Mesendoderm (in vitro differentiated cells): ENCODE measurements at regions not wholly inside any gene's neighbourhood (a gene's known extent, or its start where the extent isn't known, plus 50 kb on each side); places are given as distances from the start of the nearest gene placed in this dataset.
"Not testable (repeated sequence)": the region's sequence is repeated elsewhere in the genome, so short reads cannot be mapped to it uniquely, and the experiment has no call there.

Source experiments
- DNase-seq: peaks from one replicate; pipeline ENCODE4 v3.0.0; 2013
- H2AK5ac ChIP-seq: 2 replicates; pipeline ENCODE4 v1.6.1; 2013; ENCODE audit warnings: low read length, inconsistent platforms
- H2BK120ac ChIP-seq: 2 replicates; pipeline ENCODE4 v1.6.1; 2013; ENCODE audit warnings: low read depth, mild to moderate bottlenecking, low read length, moderate library complexity, mixed read lengths
- H2BK15ac ChIP-seq: replicated peaks from 2 replicates; pipeline ENCODE4 v1.6.1; 2013; ENCODE audit warnings: low read depth, mild to moderate bottlenecking, moderate library complexity
- H2BK5ac ChIP-seq: 2 replicates; pipeline ENCODE4 v1.6.1; 2013; ENCODE audit warnings: low read length, inconsistent platforms
- H3K18ac ChIP-seq: 2 replicates; pipeline ENCODE4 v1.6.1; 2013; ENCODE audit warnings: mild to moderate bottlenecking, low read length, mixed read lengths
- H3K23ac ChIP-seq: one replicate; pipeline ENCODE4 v1.6.1; 2013; ENCODE audit warnings: low read length
- H3K27ac ChIP-seq: 2 replicates; pipeline ENCODE4 v1.5.1; 2013; ENCODE audit warnings: low read depth, mild to moderate bottlenecking, inconsistent platforms, low read length, moderate library complexity
- H3K27me3 ChIP-seq: 2 replicates; pipeline ENCODE4 v1.6.1; 2013; ENCODE audit warnings: low read length, control low read depth, mild to moderate bottlenecking, inconsistent platforms; ENCODE audit not compliant: insufficient read depth, poor library complexity
- H3K36me3 ChIP-seq: 2 replicates; pipeline ENCODE4 v1.6.1; 2013; ENCODE audit warnings: low read length, inconsistent platforms; ENCODE audit not compliant: control insufficient read depth, insufficient read depth
- H3K4ac ChIP-seq: one replicate; pipeline ENCODE4 v1.6.1; 2013; ENCODE audit warnings: low read depth, mild to moderate bottlenecking, low read length, moderate library complexity
- H3K4me1 ChIP-seq: 2 replicates; pipeline ENCODE4 v1.6.1; 2013; ENCODE audit warnings: low read depth, low read length, inconsistent platforms; ENCODE audit not compliant: control insufficient read depth
- H3K4me2 ChIP-seq: 2 replicates; pipeline ENCODE4 v1.6.1; 2013; ENCODE audit warnings: low read length
- H3K4me3 ChIP-seq: 2 replicates; pipeline ENCODE4 v1.5.1; 2013; ENCODE audit warnings: mild to moderate bottlenecking, low read length
- H3K56ac ChIP-seq: one replicate; pipeline ENCODE4 v1.6.1; 2013; ENCODE audit warnings: low read length
- H3K79me1 ChIP-seq: 2 replicates; pipeline ENCODE4 v1.6.1; 2013; ENCODE audit warnings: low read length, inconsistent platforms
- H3K79me2 ChIP-seq: 2 replicates; pipeline ENCODE4 v1.6.1; 2013; ENCODE audit warnings: mild to moderate bottlenecking, low read length; ENCODE audit not compliant: control insufficient read depth, insufficient read depth
- H3K9ac ChIP-seq: 2 replicates; pipeline ENCODE4 v1.6.1; 2013; ENCODE audit warnings: low read length, inconsistent platforms
- H4K5ac ChIP-seq: one replicate; pipeline ENCODE4 v1.6.1; 2013; ENCODE audit warnings: low read length
- H4K8ac ChIP-seq: one replicate; pipeline ENCODE4 v1.6.1; 2013; ENCODE audit warnings: low read depth, mild to moderate bottlenecking, control low read depth, low read length, moderate library complexity
- WGBS: extraction: QIAGEN DNeasy Blood & Tissue Kit; methylation state at CpG from one replicate; pipeline ENCODE4 v1.1.7; 2013; ENCODE audit warnings: low lambda C conversion rate, missing lambda C conversion rate; ENCODE audit not compliant: insufficient coverage; ENCODE audit errors: extremely low coverage; 5-methylcytosine and 5-hydroxymethylcytosine counted together

DNA sequence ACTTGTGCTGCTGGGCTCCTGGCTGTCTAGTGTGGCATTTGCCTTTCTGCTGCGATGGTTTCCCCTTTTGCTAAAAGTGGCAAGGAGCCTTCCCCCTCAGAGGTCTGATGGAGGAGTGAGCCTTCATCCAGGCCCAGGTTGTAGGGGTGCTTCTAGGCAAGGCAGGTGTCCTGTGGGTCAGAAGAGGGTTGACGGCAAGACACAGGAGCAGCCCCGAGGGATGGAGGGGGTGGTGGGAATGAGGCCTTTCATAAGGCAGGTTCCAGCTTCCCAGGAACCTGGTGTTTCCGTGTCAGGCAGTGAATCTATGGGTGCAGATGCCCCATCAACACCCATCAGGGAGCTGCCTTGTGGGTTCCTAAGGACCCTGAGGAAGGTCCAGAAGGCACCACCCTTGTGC is 63.0 kb upstream of the TAMM41 start:
- no peak overlapping the region for H2AK5ac ChIP-seq
- H3K27ac ChIP-seq, result no peak overlapping the region
- H3K4ac ChIP-seq, result no peak overlapping the region
- H3K56ac ChIP-seq, result no peak overlapping the region
- no peak overlapping the region for H3K23ac ChIP-seq
- no peaks in the 10 kb centered on the region for H3K79me1 ChIP-seq
- no CpG with 5 or more reads among the region's 4 CpGs for WGBS
- H3K36me3 ChIP-seq, result no peaks in the 10 kb centered on the region
- no peak overlapping the region for H3K9ac ChIP-seq
- H4K8ac ChIP-seq, result no peak overlapping the region
- no peak for DNase-seq
- no peak overlapping the region for H2BK5ac ChIP-seq
- H4K5ac ChIP-seq, result no peak overlapping the region
- no peak overlapping the region for H3K18ac ChIP-seq
- H3K27me3 ChIP-seq, result no peaks in the 10 kb centered on the region
- no peaks in the 10 kb centered on the region for H3K4me1 ChIP-seq
- H3K79me2 ChIP-seq, result no peaks in the 10 kb centered on the region
- H2BK120ac ChIP-seq, result no peak overlapping the region
- no peak overlapping the region for H3K4me3 ChIP-seq
- no peak overlapping the region for H2BK15ac ChIP-seq
- no peak overlapping the region for H3K4me2 ChIP-seq

DNA sequence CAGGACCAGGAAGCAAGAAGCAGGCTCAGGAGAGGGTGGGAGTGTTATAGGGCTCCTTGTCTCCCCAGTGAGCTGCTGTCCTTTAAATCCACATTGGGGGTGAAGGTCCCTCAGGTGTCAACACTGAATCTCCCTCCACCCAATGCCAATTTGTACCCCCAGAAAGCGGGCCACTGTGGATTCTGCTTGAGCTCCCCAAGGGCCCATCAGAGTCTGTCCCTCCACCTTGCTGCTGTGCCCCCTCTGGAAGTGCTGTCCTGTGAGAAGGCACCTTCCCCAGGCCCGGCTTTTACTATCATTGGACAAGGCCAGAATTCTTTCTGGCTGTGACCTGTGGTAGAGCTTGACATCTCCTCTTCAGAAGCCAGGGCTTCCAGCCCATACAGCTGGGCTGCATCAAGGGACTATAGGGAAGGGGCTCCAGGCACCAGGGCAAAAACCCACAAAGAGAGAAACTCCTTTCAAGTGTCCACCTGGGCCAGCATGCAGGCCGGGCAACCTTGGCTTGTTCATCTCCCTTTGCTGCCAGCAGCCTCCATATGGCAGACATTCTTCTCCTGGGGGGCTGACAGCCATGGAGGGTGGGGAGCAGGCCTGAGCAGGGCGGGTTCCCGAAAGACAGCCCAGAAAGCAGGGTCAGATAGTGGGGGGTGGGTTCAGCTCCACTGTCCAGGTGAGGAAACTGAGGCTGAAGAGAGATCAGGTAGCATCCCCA is 63.7 kb upstream of the TAMM41 start:
- no CpG with 5 or more reads among the region's 5 CpGs for WGBS
- not testable (repeated sequence) for H3K18ac ChIP-seq, H3K79me2 ChIP-seq, H3K9ac ChIP-seq, H3K4me3 ChIP-seq, H2BK5ac ChIP-seq, H3K79me1 ChIP-seq, H3K56ac ChIP-seq, H3K4me2 ChIP-seq, H4K8ac ChIP-seq, H2BK120ac ChIP-seq, H3K27me3 ChIP-seq, H2BK15ac ChIP-seq, H3K27ac ChIP-seq, H4K5ac ChIP-seq, H2AK5ac ChIP-seq, H3K23ac ChIP-seq, H3K4me1 ChIP-seq, H3K36me3 ChIP-seq, DNase-seq, H3K4ac ChIP-seq

DNA sequence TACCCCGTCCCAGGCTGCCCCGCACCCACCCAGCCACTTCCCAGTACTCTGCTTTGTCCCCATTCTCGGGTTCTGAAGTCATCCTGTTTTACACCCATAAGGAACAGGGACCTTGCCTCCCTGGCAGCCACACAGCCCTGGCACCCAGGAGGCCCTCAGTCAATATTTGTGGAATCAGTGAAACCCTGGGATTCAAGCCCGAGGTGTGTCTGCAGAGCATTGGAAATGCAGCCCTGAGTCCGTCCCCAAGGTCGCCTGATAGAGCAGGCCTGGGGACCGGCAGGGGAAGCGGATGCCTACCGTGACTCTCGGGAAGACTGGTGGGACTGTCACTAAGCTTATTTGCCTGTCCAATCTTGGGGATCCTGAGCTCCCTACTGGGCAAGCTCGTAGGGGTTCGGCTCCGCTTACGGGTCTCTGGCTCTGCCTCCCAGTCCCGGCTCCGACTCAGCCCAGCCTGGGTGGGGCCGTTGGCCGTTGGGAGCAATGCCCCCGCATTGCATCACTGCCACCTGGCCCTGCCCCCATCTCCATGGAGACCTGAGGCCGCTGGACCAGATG is 64.4 kb upstream of the TAMM41 start:
- H3K4me1 ChIP-seq, result no peaks in the 10 kb centered on the region
- no peak overlapping the region for H3K18ac ChIP-seq
- H3K27me3 ChIP-seq, result no peaks in the 10 kb centered on the region
- no peak overlapping the region for H3K56ac ChIP-seq
- no peaks in the 10 kb centered on the region for H3K36me3 ChIP-seq
- H2BK15ac ChIP-seq, result no peak overlapping the region
- H4K8ac ChIP-seq, result no peak overlapping the region
- no peaks in the 10 kb centered on the region for H3K79me2 ChIP-seq
- no CpG with 5 or more reads among the region's 20 CpGs for WGBS
- no peak overlapping the region for H3K4me2 ChIP-seq
- no peak overlapping the region for H4K5ac ChIP-seq
- DNase-seq, result no peak
- no peak overlapping the region for H2BK120ac ChIP-seq
- no peaks in the 10 kb centered on the region for H3K79me1 ChIP-seq
- no peak overlapping the region for H3K27ac ChIP-seq
- no peak overlapping the region for H2BK5ac ChIP-seq
- no peak overlapping the region for H3K9ac ChIP-seq
- no peak overlapping the region for H2AK5ac ChIP-seq
- H3K4me3 ChIP-seq, result no peak overlapping the region
- H3K4ac ChIP-seq, result no peak overlapping the region
- H3K23ac ChIP-seq, result no peak overlapping the region

- not testable (repeated sequence) for H3K56ac ChIP-seq, H3K27me3 ChIP-seq, H3K27ac ChIP-seq, H3K79me1 ChIP-seq, H3K18ac ChIP-seq, DNase-seq, H3K9ac ChIP-seq, H4K8ac ChIP-seq, H3K79me2 ChIP-seq, H3K4ac ChIP-seq, H3K36me3 ChIP-seq, H3K4me2 ChIP-seq, H3K4me1 ChIP-seq, H4K5ac ChIP-seq, H2BK120ac ChIP-seq, H3K23ac ChIP-seq, H2BK15ac ChIP-seq, H2AK5ac ChIP-seq, H2BK5ac ChIP-seq, H3K4me3 ChIP-seq
- WGBS, result no CpG with 5 or more reads among the region's 10 CpGs
Observed at GRCh38 chr3:11911887-11912286, 65.2 kb upstream of the TAMM41 start.

- Histone ChIP-seq H3K27me3 (no peaks in the 10 kb centered on the region), H3K36me3 (no peaks in the 10 kb centered on the region), H4K8ac (no peak overlapping the region), H3K4me3 (no peak overlapping the region), H3K27ac (no peak overlapping the region), H3K4me2 (no peak overlapping the region), H4K5ac (no peak overlapping the region), H3K79me2 (no peaks in the 10 kb centered on the region), H3K56ac (no peak overlapping the region), H3K18ac (no peak overlapping the region), H3K4ac (no peak overlapping the region), H3K4me1 (no peaks in the 10 kb centered on the region), H2AK5ac (no peak overlapping the region), H3K9ac (no peak overlapping the region), H2BK5ac (no peak overlapping the region), H2BK15ac (no peak overlapping the region), H3K79me1 (no peaks in the 10 kb centered on the region), H3K23ac (no peak overlapping the region), H2BK120ac (no peak overlapping the region)
- no CpG with 5 or more reads among the region's 14 CpGs for WGBS
- no peak for DNase-seq
Observed at GRCh38 chr3:11913316-11913715, 66.6 kb upstream of the TAMM41 start.

GRCh38 chr3:11914041-11914440 is 67.4 kb upstream of the TAMM41 start:
- no peak for DNase-seq
- Histone ChIP-seq H3K79me2 (no peaks in the 10 kb centered on the region), H4K8ac (no peak overlapping the region), H2BK5ac (no peak overlapping the region), H3K56ac (no peak overlapping the region), H3K4me1 (no peaks in the 10 kb centered on the region), H2BK15ac (no peak overlapping the region), H3K27me3 (no peaks in the 10 kb centered on the region), H3K23ac (no peak overlapping the region), H4K5ac (no peak overlapping the region), H3K4me2 (no peak overlapping the region), H3K27ac (no peak overlapping the region), H2AK5ac (no peak overlapping the region), H3K79me1 (no peaks in the 10 kb centered on the region), H3K9ac (no peak overlapping the region), H2BK120ac (no peak overlapping the region), H3K4me3 (no peak overlapping the region), H3K36me3 (no peaks in the 10 kb centered on the region), H3K18ac (no peak overlapping the region), H3K4ac (no peak overlapping the region)
- no CpG with 5 or more reads among the region's 9 CpGs for WGBS
